Smooth muscle cell (in vitro differentiated cells): ENCODE measurements at regions not wholly inside any gene's neighbourhood (a gene's known extent, or its start where the extent isn't known, plus 50 kb on each side); places are given as distances from the start of the nearest gene placed in this dataset.

Experiments used
- DNase-seq: peaks from one replicate; lab custom pipeline; 2025; ENCODE audit not compliant: unreplicated experiment; lab: John Stamatoyannopoulos, UW
- H2AFZ ChIP-seq: fragments of 200-600 bp; sonication (generic); 2 replicates; pipeline ENCODE4 v1.6.0; 2016; ENCODE audit warnings: antibody characterized with exemption, low read depth, mild to moderate bottlenecking
- H3F3A ChIP-seq: fragments of 200-600 bp; sonication (generic); 2 replicates; pipeline ENCODE4 v1.6.0; 2017; ENCODE audit warnings: antibody characterized with exemption, low read depth
- H3K27ac ChIP-seq: fragments of 200-600 bp; sonication (generic); 2 replicates; pipeline ENCODE4 v1.5.1; 2016; ENCODE audit warnings: low read depth, mild to moderate bottlenecking
- H3K27me3 ChIP-seq: fragments of 200-600 bp; sonication (generic); 2 replicates; pipeline ENCODE4 v1.6.1; 2016; ENCODE audit warnings: low read depth, mild to moderate bottlenecking
- H3K36me3 ChIP-seq: fragments of 200-600 bp; sonication (generic); 2 replicates; pipeline ENCODE4 v1.5.1; 2016; ENCODE audit warnings: low read depth
- H3K4me1 ChIP-seq: fragments of 200-600 bp; sonication (generic); 2 replicates; pipeline ENCODE4 v1.5.1; 2016; ENCODE audit warnings: low read depth
- H3K4me2 ChIP-seq: fragments of 200-600 bp; sonication (generic); 2 replicates; pipeline ENCODE4 v1.6.0; 2016; ENCODE audit warnings: mild to moderate bottlenecking
- H3K4me3 ChIP-seq: fragments of 200-600 bp; sonication (generic); 2 replicates; pipeline ENCODE4 v1.5.1; 2016; ENCODE audit warnings: mild to moderate bottlenecking
- H3K79me2 ChIP-seq: fragments of 200-600 bp; sonication (generic); 2 replicates; pipeline ENCODE4 v1.6.0; 2016; ENCODE audit warnings: low read depth, mild to moderate bottlenecking
- H3K9ac ChIP-seq: fragments of 200-600 bp; sonication (generic); 2 replicates; pipeline ENCODE4 v1.6.0; 2016; ENCODE audit warnings: low read depth
- H3K9me3 ChIP-seq: fragments of 200-600 bp; sonication (generic); replicated peaks from 2 replicates; pipeline ENCODE4 v1.5.1; 2016; ENCODE audit warnings: low read depth
- H4K20me1 ChIP-seq: fragments of 200-600 bp; sonication (generic); 2 replicates; pipeline ENCODE4 v1.6.0; 2016; ENCODE audit warnings: low read depth
- CTCF ChIP-seq: fragments of 200-600 bp; sonication (generic); IDR thresholded peaks from 2 replicates; pipeline ENCODE4 v1.5.1; 2017; ENCODE audit warnings: borderline replicate concordance, mild to moderate bottlenecking, antibody characterized with exemption; ENCODE audit not compliant: insufficient read depth, poor library complexity, severe bottlenecking
- WGBS: methylation state at CpG from one replicate; pipeline ENCODE4 v1.1.7; 2016; ENCODE audit warnings: low lambda C conversion rate; 5-methylcytosine and 5-hydroxymethylcytosine counted together

GRCh38 chr5:33303579-33304095 lies 137.1 kb upstream of the TARS1 start:
- no peak for DNase-seq
- no peak overlapping the region for H3K27ac ChIP-seq
- H3K79me2 ChIP-seq, result no peaks in the 10 kb centered on the region
- H3K27me3 ChIP-seq, result no peaks in the 10 kb centered on the region
- H3K4me3 ChIP-seq, result no peak overlapping the region
- H4K20me1 ChIP-seq, result no peaks in the 10 kb centered on the region
- H3K4me2 ChIP-seq, result no peak overlapping the region
- WGBS, result 97% methylated on average over 1 of the region's 1 CpG
- H3K4me1 ChIP-seq, result peaks cover 28% of the 10 kb centered on the region
- H3K9ac ChIP-seq, result no peak overlapping the region
- H3K9me3 ChIP-seq, result no peaks in the 10 kb centered on the region
- no peak overlapping the region for H2AFZ ChIP-seq
- TF ChIP-seq CTCF, result no peak
- no peaks in the 10 kb centered on the region for H3K36me3 ChIP-seq
- peaks cover 5% of the 10 kb centered on the region for H3F3A ChIP-seq

DNA sequence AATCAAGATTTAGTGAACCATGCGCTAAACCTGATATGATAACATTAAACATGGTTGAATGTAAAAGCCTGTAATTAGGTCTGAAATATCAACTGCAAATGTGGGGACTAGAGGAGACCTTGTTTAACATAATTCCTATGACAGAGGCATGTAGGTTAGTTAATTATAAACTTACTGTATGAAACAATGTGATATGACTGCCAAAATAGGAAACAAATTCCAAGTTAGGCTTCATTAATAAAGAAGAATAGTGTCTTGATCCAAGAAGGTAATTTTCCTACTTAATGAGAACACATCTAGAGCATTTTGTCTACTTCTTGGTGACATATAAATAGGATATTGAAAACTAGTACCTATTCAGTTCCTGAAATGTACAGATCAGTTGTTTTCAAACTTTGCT lies 136.2 kb upstream of the TARS1 start:
- H2AFZ ChIP-seq, result no peak overlapping the region
- no peak for DNase-seq
- no peak overlapping the region for H3K9ac ChIP-seq
- no peak overlapping the region for H3K27ac ChIP-seq
- H3K4me3 ChIP-seq, result no peak overlapping the region
- WGBS, result 100% methylated on average over 1 of the region's 1 CpG
- H3K79me2 ChIP-seq, result no peaks in the 10 kb centered on the region
- no peaks in the 10 kb centered on the region for H3K9me3 ChIP-seq
- H3F3A ChIP-seq, result peaks cover 5% of the 10 kb centered on the region
- H3K4me2 ChIP-seq, result no peak overlapping the region
- H3K36me3 ChIP-seq, result no peaks in the 10 kb centered on the region
- H4K20me1 ChIP-seq, result no peaks in the 10 kb centered on the region
- no peak for TF ChIP-seq CTCF
- no peaks in the 10 kb centered on the region for H3K27me3 ChIP-seq
- peaks cover 21% of the 10 kb centered on the region for H3K4me1 ChIP-seq

GRCh38 chr5:33305572-33305971 lies 135.2 kb upstream of the TARS1 start:
- TF ChIP-seq CTCF, result no peak
- H3F3A ChIP-seq, result peaks cover 10% of the 10 kb centered on the region
- H3K79me2 ChIP-seq, result no peaks in the 10 kb centered on the region
- H2AFZ ChIP-seq, result no peak overlapping the region
- DNase-seq, result no peak
- peaks cover 20% of the 10 kb centered on the region for H3K4me1 ChIP-seq
- no peaks in the 10 kb centered on the region for H3K36me3 ChIP-seq
- no peaks in the 10 kb centered on the region for H3K9me3 ChIP-seq
- no peak overlapping the region for H3K9ac ChIP-seq
- H3K4me3 ChIP-seq, result no peak overlapping the region
- no peak overlapping the region for H3K4me2 ChIP-seq
- H4K20me1 ChIP-seq, result no peaks in the 10 kb centered on the region
- 70% methylated on average over 3 of the region's 3 CpGs for WGBS
- H3K27ac ChIP-seq, result no peak overlapping the region
- no peaks in the 10 kb centered on the region for H3K27me3 ChIP-seq

- no peak for TF ChIP-seq CTCF
- Histone ChIP-seq H3K9me3 (no peaks in the 10 kb centered on the region), H3K79me2 (no peaks in the 10 kb centered on the region), H3K4me2 (peak overlapping the region; percentile 22), H3K27me3 (no peaks in the 10 kb centered on the region), H4K20me1 (no peaks in the 10 kb centered on the region), H3F3A (peaks cover 10% of the 10 kb centered on the region), H3K4me1 (peaks cover 18% of the 10 kb centered on the region), H3K4me3 (no peak overlapping the region), H3K27ac (peak overlapping the region; percentile 32), H3K36me3 (no peaks in the 10 kb centered on the region), H2AFZ (no peak overlapping the region), H3K9ac (no peak overlapping the region)
- DNase-seq, result no peak
Measured at GRCh38 chr5:33306758-33307157, 134.0 kb upstream of the TARS1 start.
